DOHH2 (cell line): ENCODE measurements at regions not wholly inside any gene's neighbourhood (a gene's known extent, or its start where the extent isn't known, plus 50 kb on each side); places are given as distances from the start of the nearest gene placed in this dataset.

Experiments
- H3F3A ChIP-seq: fragments of 200-600 bp; sonication (generic), shearing (Covaris generic); 2 replicates; pipeline ENCODE4 v1.6.0; 2016; ENCODE audit warnings: antibody characterized with exemption, mild to moderate bottlenecking; ENCODE audit not compliant: control insufficient read depth, insufficient read depth
- H3K27ac ChIP-seq: fragments of 200-600 bp; sonication (generic); 2 replicates; pipeline ENCODE4 v1.5.1; 2014; ENCODE audit warnings: low read depth, mild to moderate bottlenecking, low read length, moderate library complexity
- H3K27me3 ChIP-seq: fragments of 200-600 bp; sonication (generic); 2 replicates; pipeline ENCODE4 v1.6.1; 2014; ENCODE audit warnings: mild to moderate bottlenecking, low read length, mixed read lengths; ENCODE audit not compliant: control insufficient read depth
- H3K36me3 ChIP-seq: fragments of 200-600 bp; sonication (generic); 2 replicates; pipeline ENCODE4 v1.6.1; 2014; ENCODE audit warnings: mild to moderate bottlenecking, low read length, moderate library complexity, mixed read lengths; ENCODE audit not compliant: control insufficient read depth
- H3K4me1 ChIP-seq: fragments of 200-600 bp; sonication (generic); 2 replicates; pipeline ENCODE4 v1.6.1; 2014; ENCODE audit warnings: mild to moderate bottlenecking, low read length, mixed read lengths; ENCODE audit not compliant: control insufficient read depth
- H3K4me2 ChIP-seq: fragments of 200-600 bp; sonication (generic); 2 replicates; pipeline ENCODE4 v1.6.0; 2014; ENCODE audit warnings: mild to moderate bottlenecking, low read length, moderate library complexity
- H3K4me3 ChIP-seq: fragments of 200-600 bp; sonication (generic); 2 replicates; pipeline ENCODE4 v1.5.1; 2014; ENCODE audit warnings: mild to moderate bottlenecking, low read length, mixed read lengths
- H3K79me2 ChIP-seq: fragments of 200-600 bp; sonication (generic); 2 replicates; pipeline ENCODE4 v1.6.1; 2014; ENCODE audit warnings: mild to moderate bottlenecking, low read length, mixed read lengths; ENCODE audit not compliant: control insufficient read depth
- H3K9me2 ChIP-seq: fragments of 200-600 bp; sonication (generic); replicated peaks from 2 replicates; pipeline ENCODE4 v1.6.1; 2014; ENCODE audit warnings: mild to moderate bottlenecking, low read length, mixed read lengths; ENCODE audit not compliant: control insufficient read depth
- H3K9me3 ChIP-seq: fragments of 200-600 bp; sonication (generic); 2 replicates; pipeline ENCODE4 v1.6.1; 2014; ENCODE audit warnings: antibody characterized with exemption, low read length, mixed read lengths; ENCODE audit not compliant: control insufficient read depth, insufficient read depth
- H4K20me1 ChIP-seq: fragments of 200-600 bp; sonication (generic); 2 replicates; pipeline ENCODE4 v1.6.0; 2014; ENCODE audit warnings: low read depth, mild to moderate bottlenecking, antibody characterized with exemption, low read length, moderate library complexity; ENCODE audit not compliant: control insufficient read depth, insufficient read depth
- CTCF ChIP-seq: fragments of 200-600 bp; sonication (generic); IDR thresholded peaks from one replicate; pipeline ENCODE4 v1.5.1; 2014; ENCODE audit warnings: antibody characterized with exemption, mild to moderate bottlenecking, low read depth, low read length; ENCODE audit not compliant: poor library complexity, severe bottlenecking
- EZH2phosphoT487 ChIP-seq: fragments of 200-600 bp; sonication (generic); IDR thresholded peaks from 2 replicates; pipeline ENCODE4 v1.6.1; 2017; ENCODE audit warnings: borderline replicate concordance, mild to moderate bottlenecking, antibody characterized with exemption, low read length, moderate library complexity, mixed read lengths

- Histone ChIP-seq H3K36me3 (no peaks in the 10 kb centered on the region), H3K27ac (no peak overlapping the region), H4K20me1 (no peaks in the 10 kb centered on the region), H3K4me3 (no peak overlapping the region), H3K9me2 (no peaks in the 10 kb centered on the region), H3K4me2 (no peak overlapping the region), H3K9me3 (no peaks in the 10 kb centered on the region), H3K4me1 (no peaks in the 10 kb centered on the region), H3K27me3 (no peaks in the 10 kb centered on the region), H3K79me2 (no peaks in the 10 kb centered on the region), H3F3A (no peaks in the 10 kb centered on the region)
- TF ChIP-seq EZH2phosphoT487 (no peak), CTCF (no peak)
Observed at GRCh38 chr18:71105078-71105819, 816.4 kb downstream of the SOCS6 start.

GRCh38 chr18:71079606-71080005 is 790.8 kb downstream of the SOCS6 start:
- H3K27ac ChIP-seq = no peak overlapping the region
- no peaks in the 10 kb centered on the region for H3K36me3 ChIP-seq
- TF ChIP-seq EZH2phosphoT487 = no peak
- TF ChIP-seq CTCF = no peak
- no peaks in the 10 kb centered on the region for H3K9me2 ChIP-seq
- H3F3A ChIP-seq = no peaks in the 10 kb centered on the region
- H3K4me2 ChIP-seq = no peak overlapping the region
- H3K4me1 ChIP-seq = no peaks in the 10 kb centered on the region
- H3K9me3 ChIP-seq = no peaks in the 10 kb centered on the region; the same call in 1 of the 2 replicates
- no peaks in the 10 kb centered on the region for H4K20me1 ChIP-seq
- no peaks in the 10 kb centered on the region for H3K79me2 ChIP-seq
- H3K27me3 ChIP-seq = no peaks in the 10 kb centered on the region
- H3K4me3 ChIP-seq = no peak overlapping the region

- no peaks in the 10 kb centered on the region for H4K20me1 ChIP-seq
- H3K4me3 ChIP-seq = no peak overlapping the region
- no peak overlapping the region for H3K27ac ChIP-seq
- H3K9me2 ChIP-seq = no peaks in the 10 kb centered on the region
- no peaks in the 10 kb centered on the region for H3K36me3 ChIP-seq
- H3K27me3 ChIP-seq = no peaks in the 10 kb centered on the region
- TF ChIP-seq CTCF (no peak), EZH2phosphoT487 (no peak)
- H3K4me1 ChIP-seq = no peaks in the 10 kb centered on the region
- no peaks in the 10 kb centered on the region for H3F3A ChIP-seq
- no peak overlapping the region for H3K4me2 ChIP-seq
- H3K79me2 ChIP-seq = no peaks in the 10 kb centered on the region
- no peaks in the 10 kb centered on the region; the same call in 1 of the 2 replicates for H3K9me3 ChIP-seq
Observed at GRCh38 chr18:71077451-71077850, 788.6 kb downstream of the SOCS6 start.
